GM21381 (cell line): ENCODE measurements at regions not wholly inside any gene's neighbourhood (a gene's known extent, or its start where the extent isn't known, plus 50 kb on each side); places are given as distances from the start of the nearest gene placed in this dataset.

ENCODE experiments used
- ATAC-seq: cut with Tn5 transposase; IDR thresholded peaks from one replicate; pipeline ENCODE4 v1.9.1; 2021; ENCODE audit warnings: mild to moderate bottlenecking, moderate library complexity; ENCODE audit not compliant: unreplicated experiment

GRCh38 chr2:152883951-152884487, 165.6 kb downstream of the ARL6IP6 start:
- no peak for ATAC-seq

- ATAC-seq, result no peak
These were observed 163.1 kb downstream of the ARL6IP6 start for GRCh38 chr2:152881527-152881926.

DNA sequence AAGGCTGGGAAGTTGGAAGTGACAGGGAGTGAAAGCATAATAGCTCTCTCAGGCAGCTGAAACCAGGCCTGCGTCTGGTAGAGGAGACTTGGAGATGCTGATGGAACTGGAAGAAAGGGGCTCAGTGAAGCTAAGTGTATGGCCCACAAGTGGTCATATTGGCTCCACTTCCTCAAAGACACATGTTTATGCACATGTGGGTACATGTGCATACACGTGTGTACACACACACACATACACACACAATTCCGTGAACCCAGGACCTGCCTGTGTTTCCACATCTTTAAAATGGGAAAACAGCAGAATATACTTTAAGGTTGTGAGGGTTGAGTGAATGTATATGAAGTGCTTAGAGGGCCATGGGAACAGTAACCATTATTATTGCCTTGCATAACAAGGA, 160.9 kb downstream of the ARL6IP6 start:
- no peak for ATAC-seq

- no peak for ATAC-seq
These were observed 157.6 kb downstream of the ARL6IP6 start for GRCh38 chr2:152875701-152876695.

DNA sequence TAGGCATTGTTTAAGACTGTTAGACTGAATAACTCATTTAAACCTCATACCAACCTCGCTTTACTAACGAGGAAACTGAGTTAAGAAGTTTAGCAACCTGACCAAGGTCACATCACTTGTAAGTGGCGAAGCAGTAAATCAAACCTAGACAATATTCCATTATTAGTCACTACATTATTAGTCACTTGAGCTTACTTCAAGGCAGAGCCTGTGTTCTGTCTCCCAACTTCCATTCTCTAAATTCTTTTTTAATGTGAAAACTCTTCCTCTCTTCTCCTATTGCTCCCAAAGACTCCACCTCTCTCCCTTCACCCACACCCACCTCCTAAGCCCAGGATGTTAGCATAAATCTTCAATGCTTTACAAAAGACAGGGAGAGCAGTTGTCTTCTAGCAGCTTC, 156.5 kb downstream of the ARL6IP6 start:
- no peak for ATAC-seq

DNA sequence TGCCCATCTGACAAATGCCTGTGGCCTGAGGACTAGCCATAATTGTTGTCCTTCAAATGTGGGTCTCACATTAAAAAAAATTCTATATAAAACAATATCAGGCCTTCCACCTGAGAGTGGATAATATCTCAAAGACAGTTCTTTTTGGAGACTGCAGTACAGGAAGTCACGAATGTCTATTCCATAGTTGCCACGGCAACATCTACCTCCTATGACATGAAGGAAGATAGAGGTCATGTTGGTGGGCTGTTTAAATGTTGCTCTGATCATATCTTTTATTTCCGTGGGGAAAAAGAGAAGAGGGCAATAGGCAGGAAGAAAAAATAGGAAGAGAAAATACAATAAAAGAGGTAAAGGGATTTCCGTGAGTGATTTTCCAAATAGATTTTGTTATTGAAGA, 151.8 kb downstream of the ARL6IP6 start:
- no peak for ATAC-seq

DNA sequence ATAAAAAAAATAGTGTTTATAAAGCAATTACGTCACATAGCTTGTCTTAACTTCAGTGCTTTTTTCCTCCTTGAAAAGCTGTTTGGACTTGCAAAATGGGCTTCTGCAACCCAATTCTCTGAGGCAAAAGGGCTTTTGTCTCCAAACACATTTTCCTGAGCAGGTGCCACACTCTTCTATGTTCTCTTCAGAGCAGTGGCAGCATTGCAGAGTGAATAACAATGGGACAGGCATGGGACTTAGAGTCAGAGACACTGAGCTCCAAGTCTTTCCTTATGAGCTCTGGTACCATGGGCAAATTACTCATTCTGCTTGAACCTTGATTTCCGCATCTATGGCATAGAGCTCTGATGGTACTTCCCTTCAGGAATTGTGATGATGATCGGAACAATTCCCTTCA, 149.0 kb downstream of the ARL6IP6 start:
- ATAC-seq, result no peak

- no peak for ATAC-seq
These were observed 146.3 kb downstream of the ARL6IP6 start for GRCh38 chr2:152864601-152865149.

DNA sequence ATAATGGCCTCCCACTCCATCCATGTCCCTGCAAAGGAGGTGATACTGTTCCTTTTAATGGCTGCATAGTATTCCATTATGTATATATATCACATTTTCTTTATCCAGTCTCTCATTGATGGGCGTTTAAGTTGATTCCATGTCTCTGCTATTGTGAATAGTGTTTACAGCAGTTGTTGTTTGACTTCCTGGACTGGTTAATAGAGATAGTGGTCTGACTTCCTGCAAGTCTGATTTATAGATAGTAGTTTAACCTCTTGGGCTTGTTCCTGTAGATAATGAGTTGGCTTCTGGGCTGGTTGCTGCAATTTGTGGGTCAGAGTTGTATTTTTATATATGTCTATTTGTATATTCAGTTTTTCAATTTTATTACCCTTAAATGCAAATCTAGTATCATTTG, 145.4 kb downstream of the ARL6IP6 start:
- ATAC-seq, result no peak

DNA sequence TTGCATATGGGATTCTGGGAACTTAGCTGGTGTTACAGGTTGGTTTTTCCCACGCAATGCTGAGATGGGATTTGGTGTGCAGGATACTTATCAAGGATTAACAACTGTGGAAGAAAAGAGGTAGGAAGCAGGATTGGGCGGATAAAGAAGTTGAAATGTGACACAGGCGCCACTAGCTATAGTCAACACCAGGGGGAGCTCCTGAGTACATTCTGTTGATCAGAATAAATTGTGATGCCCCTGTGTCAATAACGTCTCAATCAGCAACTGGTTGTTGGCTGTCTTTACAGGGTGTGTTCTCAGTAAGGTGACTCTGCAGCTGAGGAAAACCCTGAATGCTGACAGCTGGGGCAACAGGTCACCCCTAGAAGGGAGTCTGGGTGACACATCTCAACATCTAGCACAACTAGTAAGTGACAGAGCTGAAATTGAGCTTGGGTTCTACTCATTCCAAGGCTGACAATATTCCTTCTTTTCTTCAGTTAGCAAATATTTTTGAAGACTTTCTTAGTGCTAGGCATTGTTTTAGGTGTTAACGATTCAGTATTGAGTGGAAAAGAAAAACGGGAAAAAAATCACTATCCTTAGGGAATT, 143.0 kb downstream of the ARL6IP6 start:
- no peak for ATAC-seq

DNA sequence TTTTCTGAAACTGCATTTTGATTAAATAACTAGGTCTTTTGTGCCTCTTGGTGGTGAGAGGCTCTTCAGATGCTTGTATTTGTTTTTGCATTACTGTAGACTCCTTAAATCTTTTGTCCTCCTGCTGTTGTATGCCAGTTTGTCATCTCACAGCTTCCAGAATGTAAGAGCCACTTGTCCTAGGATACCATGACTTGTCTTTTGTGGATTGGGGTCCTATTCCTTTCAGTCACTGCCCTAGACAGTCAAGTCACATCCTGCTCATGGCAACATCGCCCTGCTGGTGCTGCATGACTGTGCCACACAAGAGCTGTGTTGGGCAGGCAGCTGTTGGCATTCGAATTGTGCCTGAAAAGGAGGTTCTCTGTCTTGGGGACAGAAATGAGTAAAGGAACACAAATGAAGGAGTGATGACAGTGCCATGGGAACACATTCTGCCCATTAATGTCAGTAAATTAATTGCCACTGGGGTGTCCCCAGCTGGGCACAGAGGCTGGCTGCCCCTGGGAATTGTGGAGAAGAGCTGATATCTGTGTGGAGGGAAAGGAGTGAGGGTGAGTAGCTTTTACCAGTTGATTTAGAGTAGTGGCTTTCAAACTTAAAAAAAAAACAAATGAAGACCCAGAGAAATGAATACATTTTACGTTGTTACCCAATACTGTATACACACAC, 140.3 kb downstream of the ARL6IP6 start:
- no peak for ATAC-seq

- ATAC-seq, result no peak
These were observed 128.5 kb downstream of the ARL6IP6 start for GRCh38 chr2:152846697-152847470.

DNA sequence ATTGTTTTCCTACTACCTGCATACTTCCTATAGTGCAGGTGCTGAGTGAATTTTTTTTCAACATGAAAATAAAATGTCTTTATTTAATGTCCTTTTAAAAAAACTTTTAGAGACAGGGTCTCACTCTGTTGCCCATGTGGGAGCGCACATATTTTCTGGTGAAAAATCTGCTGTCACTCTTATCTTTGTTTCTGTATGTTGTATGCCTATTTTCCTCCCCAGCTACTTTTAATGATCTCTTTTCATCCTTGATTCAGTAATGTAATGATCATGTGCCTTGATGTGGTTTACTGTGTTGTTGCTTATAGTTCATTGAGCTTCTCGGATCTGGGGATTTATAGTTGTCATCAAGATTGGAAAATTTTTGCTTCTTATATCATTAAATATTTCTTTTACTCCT, 117.3 kb downstream of the ARL6IP6 start:
- no peak for ATAC-seq

GRCh38 chr2:152827944-152828343, 109.5 kb downstream of the ARL6IP6 start:
- ATAC-seq, result no peak

DNA sequence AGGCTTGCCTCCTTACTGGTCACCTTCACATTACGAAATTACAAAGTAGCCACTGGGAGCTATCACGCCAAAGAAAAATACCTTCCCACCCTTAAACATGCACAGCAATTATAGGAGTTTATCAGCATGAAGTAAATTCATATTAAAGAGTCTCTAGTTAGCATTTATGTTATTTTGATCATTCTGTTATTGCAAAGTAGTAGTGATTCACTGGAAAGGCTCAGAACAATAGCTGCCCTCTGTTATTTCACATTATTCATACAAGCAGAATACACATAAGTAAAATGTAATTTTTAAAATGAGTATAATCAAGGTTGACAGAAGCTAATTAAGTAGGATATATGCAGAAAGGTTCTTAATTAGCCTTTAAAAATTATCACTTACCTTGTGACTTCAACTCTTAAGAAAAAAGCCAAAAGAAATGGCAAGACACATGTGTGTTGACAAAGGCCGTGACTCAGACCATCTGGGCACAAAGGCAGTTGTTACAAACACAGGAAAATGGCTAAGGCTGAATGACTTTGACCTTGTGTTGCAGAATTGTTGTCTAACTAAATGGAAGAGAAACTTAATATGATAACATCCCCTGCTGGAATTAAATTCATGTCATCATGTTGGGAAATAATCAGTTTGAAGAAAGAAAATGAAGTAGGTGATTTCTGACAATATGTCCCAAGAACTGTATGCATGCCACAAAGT, 108.3 kb downstream of the ARL6IP6 start:
- ATAC-seq, result no peak

- ATAC-seq, result no peak
These were observed 107.4 kb downstream of the ARL6IP6 start for GRCh38 chr2:152825834-152826233.

- no peak for ATAC-seq
These were observed 105.5 kb downstream of the ARL6IP6 start for GRCh38 chr2:152823905-152824304.

- ATAC-seq, result no peak
These were observed 104.3 kb downstream of the ARL6IP6 start for GRCh38 chr2:152822676-152823075.

- no peak for ATAC-seq
These were observed 101.6 kb downstream of the ARL6IP6 start for GRCh38 chr2:152820048-152820447.
